IPS DF 6.9 (cell line): ENCODE measurements at regions not wholly inside any gene's neighbourhood (a gene's known extent, or its start where the extent isn't known, plus 50 kb on each side); places are given as distances from the start of the nearest gene placed in this dataset.
"Not testable (repeated sequence)": the region's sequence is repeated elsewhere in the genome, so short reads cannot be mapped to it uniquely, and the experiment has no call there.

ENCODE experiments used
- DNase-seq: peaks from one replicate; pipeline ENCODE4 v3.0.0-alpha.2; 2013; ENCODE audit warnings: low read depth, low spot score
- H3K27ac ChIP-seq: one replicate; pipeline ENCODE4 v1.5.1; 2013; ENCODE audit warnings: low read length, control low read depth
- H3K27me3 ChIP-seq: 2 replicates; pipeline ENCODE4 v1.6.1; 2013; ENCODE audit warnings: mild to moderate bottlenecking, low read length; ENCODE audit not compliant: control insufficient read depth, insufficient read depth
- H3K36me3 ChIP-seq: 2 replicates; pipeline ENCODE4 v1.6.1; 2013; ENCODE audit warnings: low read length; ENCODE audit not compliant: control insufficient read depth, insufficient read depth
- H3K4me1 ChIP-seq: 2 replicates; pipeline ENCODE4 v1.6.1; 2013; ENCODE audit warnings: low read length; ENCODE audit not compliant: control insufficient read depth, insufficient read depth
- H3K4me3 ChIP-seq: 2 replicates; pipeline ENCODE4 v1.5.1; 2013; ENCODE audit warnings: mild to moderate bottlenecking, low read length
- H3K9me3 ChIP-seq: 2 replicates; pipeline ENCODE4 v1.6.1; 2013; ENCODE audit warnings: low read length, inconsistent platforms; ENCODE audit not compliant: control insufficient read depth, insufficient read depth
- WGBS: extraction: QIAGEN DNeasy Blood & Tissue Kit; methylation state at CpG from one replicate; pipeline ENCODE4 v1.1.7; 2013; ENCODE audit warnings: mixed read lengths, missing lambda C conversion rate; ENCODE audit not compliant: insufficient read length, insufficient coverage; 5-methylcytosine and 5-hydroxymethylcytosine counted together

DNA sequence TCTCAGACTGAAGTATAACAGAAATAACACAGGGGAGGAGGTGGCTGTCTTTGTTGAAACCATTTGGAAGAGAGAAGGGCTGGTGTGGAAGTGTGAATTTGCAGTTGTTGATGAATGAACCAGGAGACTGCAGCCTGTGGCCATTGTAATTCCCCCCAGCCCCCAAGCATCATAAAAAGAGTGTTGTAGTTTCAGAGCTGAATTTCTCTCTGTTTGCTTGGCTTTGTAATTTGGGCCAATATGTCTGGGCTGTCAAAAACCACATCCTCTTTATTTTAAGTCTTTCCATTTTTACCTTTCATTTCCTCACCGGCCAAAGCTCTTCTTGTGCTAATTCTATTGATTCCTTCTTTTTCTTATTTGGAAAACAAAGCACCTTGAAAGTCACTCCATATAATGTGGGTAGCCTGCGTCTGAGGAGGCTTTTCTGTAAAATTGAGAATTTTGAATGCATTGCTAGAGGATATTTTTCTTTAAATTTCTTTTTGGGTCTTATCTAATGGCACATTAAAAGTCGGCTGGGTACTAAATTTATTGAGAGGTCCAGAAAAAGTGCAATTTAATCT lies 383.3 kb downstream of the OSTF1 start:
- no CpG with 5 or more reads among the region's 3 CpGs for WGBS
- H3K4me3 ChIP-seq, result no peak overlapping the region
- no peak for DNase-seq

GRCh38 chr9:75482566-75482965 lies 394.3 kb downstream of the OSTF1 start:
- no peaks in the 10 kb centered on the region for H3K36me3 ChIP-seq
- no peaks in the 10 kb centered on the region; the same call in 1 of the 2 replicates for H3K9me3 ChIP-seq
- H3K27ac ChIP-seq, result no peak overlapping the region
- H3K4me3 ChIP-seq, result no peak overlapping the region
- WGBS, result no CpG with 5 or more reads among the region's 2 CpGs
- no peak for DNase-seq
- H3K27me3 ChIP-seq, result no peaks in the 10 kb centered on the region
- no peaks in the 10 kb centered on the region for H3K4me1 ChIP-seq

More for the DNA sequence above, 383.3 kb downstream of the OSTF1 start:
- no peaks in the 10 kb centered on the region for H3K36me3 ChIP-seq
- H3K9me3 ChIP-seq, result no peaks in the 10 kb centered on the region
- H3K27ac ChIP-seq, result no peak overlapping the region
- H3K27me3 ChIP-seq, result no peaks in the 10 kb centered on the region
- H3K4me1 ChIP-seq, result peaks cover 2% of the 10 kb centered on the region

GRCh38 chr9:75483636-75484035 lies 395.3 kb downstream of the OSTF1 start:
- H3K27ac ChIP-seq, result no peak overlapping the region
- no CpG with 5 or more reads among the region's 2 CpGs for WGBS
- DNase-seq, result no peak
- no peaks in the 10 kb centered on the region for H3K9me3 ChIP-seq
- no peaks in the 10 kb centered on the region for H3K36me3 ChIP-seq
- H3K4me3 ChIP-seq, result no peak overlapping the region
- no peaks in the 10 kb centered on the region for H3K27me3 ChIP-seq
- no peaks in the 10 kb centered on the region for H3K4me1 ChIP-seq

GRCh38 chr9:75487856-75488718 lies 399.8 kb downstream of the OSTF1 start:
- Histone ChIP-seq H3K4me3 (no peak overlapping the region), H3K27me3 (no peaks in the 10 kb centered on the region), H3K9me3 (no peaks in the 10 kb centered on the region), H3K4me1 (no peaks in the 10 kb centered on the region), H3K27ac (no peak overlapping the region), H3K36me3 (no peaks in the 10 kb centered on the region)
- WGBS, result no CpG with 5 or more reads among the region's 5 CpGs
- DNase-seq, result no peak

GRCh38 chr9:75488719-75489110 lies 400.4 kb downstream of the OSTF1 start:
- no CpG with 5 or more reads among the region's 6 CpGs for WGBS
- Histone ChIP-seq H3K4me1 (no peaks in the 10 kb centered on the region), H3K36me3 (no peaks in the 10 kb centered on the region), H3K9me3 (no peaks in the 10 kb centered on the region), H3K4me3 (no peak overlapping the region), H3K27me3 (no peaks in the 10 kb centered on the region), H3K27ac (no peak overlapping the region)
- DNase-seq, result no peak

GRCh38 chr9:75490326-75490725 lies 400.1 kb upstream of the PCSK5 start:
- Histone ChIP-seq H3K36me3 (no peaks in the 10 kb centered on the region), H3K4me3 (no peak overlapping the region), H3K27me3 (no peaks in the 10 kb centered on the region), H3K9me3 (no peaks in the 10 kb centered on the region), H3K27ac (no peak overlapping the region), H3K4me1 (no peaks in the 10 kb centered on the region)
- no CpG with 5 or more reads among the region's 2 CpGs for WGBS
- DNase-seq, result no peak

DNA sequence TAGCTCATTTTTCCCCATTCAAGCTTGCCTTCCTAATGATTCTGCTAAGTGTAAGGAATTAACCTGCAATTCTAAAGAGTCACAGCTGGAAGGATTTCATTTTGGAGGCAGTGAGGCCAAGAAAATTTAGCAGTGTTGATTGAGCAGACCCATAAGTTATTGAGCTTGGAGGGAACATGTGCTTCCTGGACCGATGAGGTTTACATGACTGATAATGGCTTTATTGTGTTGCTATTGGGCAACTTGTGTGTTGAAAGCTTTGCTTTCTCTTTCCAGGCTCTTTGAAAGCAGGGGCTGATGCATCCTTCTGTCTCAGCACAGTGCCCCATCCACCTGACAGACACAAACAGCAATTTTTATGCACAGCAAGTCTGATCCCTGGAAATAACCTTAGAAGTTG lies 398.9 kb upstream of the PCSK5 start:
- H3K4me3 ChIP-seq, result no peak overlapping the region
- H3K4me1 ChIP-seq, result no peaks in the 10 kb centered on the region
- H3K27ac ChIP-seq, result no peak overlapping the region
- no peaks in the 10 kb centered on the region for H3K36me3 ChIP-seq
- no CpG with 5 or more reads among the region's 1 CpG for WGBS
- no peak for DNase-seq
- H3K27me3 ChIP-seq, result no peaks in the 10 kb centered on the region
- no peaks in the 10 kb centered on the region for H3K9me3 ChIP-seq

- WGBS, result no CpG with 5 or more reads among the region's 4 CpGs
- no peaks in the 10 kb centered on the region for H3K9me3 ChIP-seq
Measured at GRCh38 chr9:75499812-75500211, 390.7 kb upstream of the PCSK5 start.

DNA sequence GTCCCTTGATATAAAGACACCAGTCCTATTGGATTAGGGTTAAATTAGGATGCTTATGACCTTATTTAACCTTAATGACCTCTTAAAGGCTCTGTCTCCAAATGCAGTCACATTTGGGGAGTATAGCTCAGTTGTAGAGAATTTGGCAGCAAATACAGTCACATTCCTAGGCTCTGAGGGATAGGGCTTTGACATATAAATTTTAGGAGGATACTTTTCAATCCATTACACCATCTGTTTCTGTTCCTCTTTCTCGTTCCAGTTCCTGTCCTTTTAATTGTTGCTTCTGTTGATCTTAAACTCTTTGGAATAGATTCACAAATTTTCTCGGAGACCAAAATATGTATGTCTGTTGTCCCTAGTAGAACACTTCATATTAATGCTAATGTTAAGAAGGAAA lies 390.0 kb upstream of the PCSK5 start:
- Histone ChIP-seq H3K4me3 (no peak overlapping the region), H3K27me3 (no peaks in the 10 kb centered on the region), H3K36me3 (no peaks in the 10 kb centered on the region), H3K27ac (no peak overlapping the region), H3K9me3 (no peaks in the 10 kb centered on the region), H3K4me1 (no peaks in the 10 kb centered on the region)
- DNase-seq, result no peak
- no CpG with 5 or more reads among the region's 2 CpGs for WGBS

More at GRCh38 chr9:75499812-75500211, 390.7 kb upstream of the PCSK5 start:
- DNase-seq, result no peak
- H3K4me3 ChIP-seq, result no peak overlapping the region
- no peaks in the 10 kb centered on the region for H3K4me1 ChIP-seq
- no peaks in the 10 kb centered on the region for H3K36me3 ChIP-seq
- no peaks in the 10 kb centered on the region for H3K27me3 ChIP-seq
- H3K27ac ChIP-seq, result no peak overlapping the region

DNA sequence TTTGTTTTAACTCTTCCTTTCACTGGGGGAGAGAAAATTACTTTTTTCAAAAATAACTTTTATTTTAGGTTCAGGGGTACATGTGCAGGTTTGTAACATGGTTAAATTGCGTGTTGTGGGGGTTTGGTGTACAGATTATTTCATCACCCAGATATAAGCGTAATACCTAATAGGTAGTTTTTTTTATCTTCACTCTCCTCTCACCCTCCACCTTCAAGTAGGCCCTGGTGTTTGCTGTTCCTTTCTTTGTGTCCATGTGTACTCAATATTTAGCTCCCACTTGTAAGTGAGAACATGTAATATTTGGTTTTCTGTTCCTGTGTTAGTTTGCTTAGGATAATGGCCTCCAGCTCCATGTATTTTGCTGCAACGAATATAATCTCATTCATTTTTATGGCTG lies 389.5 kb upstream of the PCSK5 start:
- H3K4me1 ChIP-seq, H3K4me3 ChIP-seq, H3K27me3 ChIP-seq, DNase-seq, H3K27ac ChIP-seq, H3K9me3 ChIP-seq, H3K36me3 ChIP-seq: not testable (repeated sequence)
- no CpG with 5 or more reads among the region's 3 CpGs for WGBS

GRCh38 chr9:75504721-75505120 lies 385.8 kb upstream of the PCSK5 start:
- no peaks in the 10 kb centered on the region for H3K4me1 ChIP-seq
- H3K36me3 ChIP-seq, result no peaks in the 10 kb centered on the region
- H3K4me3 ChIP-seq, result no peak overlapping the region
- H3K27ac ChIP-seq, result no peak overlapping the region
- no peak for DNase-seq
- H3K9me3 ChIP-seq, result no peaks in the 10 kb centered on the region
- H3K27me3 ChIP-seq, result no peaks in the 10 kb centered on the region
